Right atrium auricular region (tissue), 2 donors: ENCODE measurements at regions not wholly inside any gene's neighbourhood (a gene's known extent, or its start where the extent isn't known, plus 50 kb on each side); places are given as distances from the start of the nearest gene placed in this dataset.

Experiments
- DNase-seq: peaks from one replicate; pipeline ENCODE4 v3.0.0-alpha.2; 2019; ENCODE audit warnings: low spot score
- H3K27ac ChIP-seq, 2 donors: fragments of 200-600 bp; sonication (generic); 1 replicate in 1 of 2; 2 replicates in 1 of 2; pipeline ENCODE4 v1.5.1; 2016 to 2019
- H3K27me3 ChIP-seq, 2 donors: fragments of 200-600 bp; sonication (generic); one replicate each; pipeline versions ENCODE4 v1.5.1 to v1.6.0; 2017 to 2019
- H3K36me3 ChIP-seq: fragments of 200-600 bp; sonication (generic); one replicate; pipeline ENCODE4 v1.5.1; 2016
- H3K4me1 ChIP-seq, 2 donors: fragments of 200-600 bp; sonication (generic); one replicate each; pipeline versions ENCODE4 v1.5.1 to v1.6.0; 2017 to 2019
- H3K4me3 ChIP-seq, 2 donors: fragments of 200-600 bp; sonication (generic); 1 replicate in 1 of 2; 2 replicates in 1 of 2; pipeline ENCODE4 v1.5.1; 2017 to 2019; ENCODE audit warnings: mild to moderate bottlenecking in 1 of 2, moderate library complexity in 1 of 2
- H3K9me3 ChIP-seq, 2 donors: fragments of 200-600 bp; sonication (generic); one replicate each; pipeline ENCODE4 v1.5.1; 2019
- CTCF ChIP-seq, 2 donors: fragments of 200-600 bp; sonication (generic); IDR thresholded peaks; one replicate each; pipeline ENCODE4 v1.5.1; 2019; ENCODE audit warnings: antibody characterized with exemption in 2 of 2

DNA sequence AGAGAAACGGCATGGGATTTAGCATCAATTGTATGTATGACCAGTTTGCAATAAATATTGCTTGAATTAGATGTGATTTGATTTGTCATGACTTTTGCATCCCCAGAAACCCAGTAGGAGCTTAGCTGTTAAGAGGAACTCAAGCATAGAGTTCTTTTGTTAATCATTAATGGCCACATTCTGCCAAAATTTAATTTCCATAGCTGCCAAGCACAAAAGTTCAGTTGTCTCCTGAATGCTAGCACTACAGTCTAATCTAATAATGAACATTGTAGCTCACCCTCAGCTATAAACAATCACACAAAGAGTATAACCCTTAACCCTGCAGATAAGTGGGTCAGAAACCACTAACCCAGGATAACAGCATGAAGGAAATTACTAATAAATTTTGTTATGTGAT is 169.8 kb upstream of the GRAMD2B start:
- no peaks in the 10 kb centered on the region for H3K36me3 ChIP-seq
- H3K27me3 ChIP-seq, result no peaks in the 10 kb centered on the region
- H3K9me3 ChIP-seq, result peaks cover 4 to 11% of the 10 kb centered on the region in 2 donors
- DNase-seq, result no peak
- no peak for TF ChIP-seq CTCF (IDR thresholded peaks at IDR 0.05)
- no peak overlapping the region for H3K4me3 ChIP-seq
- H3K27ac ChIP-seq, result no peak overlapping the region
- no peaks in the 10 kb centered on the region for H3K4me1 ChIP-seq

GRCh38 chr5:126263591-126264184 is 159.5 kb upstream of the GRAMD2B start:
- H3K27ac ChIP-seq, result no peak overlapping the region
- no peak for DNase-seq
- peaks cover 0 to 7% of the 10 kb centered on the region in 2 donors for H3K9me3 ChIP-seq
- no peak for TF ChIP-seq CTCF (IDR thresholded peaks at IDR 0.05)
- H3K27me3 ChIP-seq, result no peaks in the 10 kb centered on the region
- no peaks in the 10 kb centered on the region for H3K36me3 ChIP-seq
- H3K4me1 ChIP-seq, result no peaks in the 10 kb centered on the region
- H3K4me3 ChIP-seq, result no peak overlapping the region

DNA sequence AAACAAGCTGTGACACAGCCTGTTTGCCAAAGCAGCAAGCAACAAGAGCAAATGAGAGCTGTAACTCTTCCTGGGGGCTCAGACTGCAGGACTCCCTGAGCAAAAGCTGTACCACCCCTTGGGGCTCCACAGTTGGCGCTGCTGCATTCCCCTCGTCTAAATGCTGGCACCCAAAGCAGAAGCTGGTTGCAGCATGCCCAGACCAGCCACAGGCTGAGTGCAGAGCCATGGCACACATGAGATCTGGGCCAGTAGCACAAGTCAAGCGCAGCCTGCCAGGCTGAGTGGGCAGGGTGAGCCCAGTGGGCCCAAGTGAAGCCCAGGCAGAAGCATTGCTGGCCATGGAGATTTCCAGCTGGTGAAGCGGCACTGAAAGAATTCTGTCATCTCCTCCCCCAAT is 157.3 kb upstream of the GRAMD2B start:
- Histone ChIP-seq H3K4me1 (no peaks in the 10 kb centered on the region), H3K9me3 (no peaks in the 10 kb centered on the region), H3K27ac (no peak overlapping the region), H3K27me3 (no peaks in the 10 kb centered on the region), H3K4me3 (no peak overlapping the region), H3K36me3 (no peaks in the 10 kb centered on the region)
- TF ChIP-seq CTCF (IDR thresholded peaks at IDR 0.05), result no peak
- DNase-seq, result no peak

GRCh38 chr5:126267438-126267837 is 155.8 kb upstream of the GRAMD2B start:
- no peak for DNase-seq
- Histone ChIP-seq H3K4me1 (no peaks in the 10 kb centered on the region), H3K27ac (no peak overlapping the region), H3K27me3 (no peaks in the 10 kb centered on the region), H3K9me3 (no peaks in the 10 kb centered on the region), H3K36me3 (no peaks in the 10 kb centered on the region), H3K4me3 (no peak overlapping the region)
- TF ChIP-seq CTCF (IDR thresholded peaks at IDR 0.05), result no peak

- no peaks in the 10 kb centered on the region for H3K9me3 ChIP-seq
- no peak for DNase-seq
- H3K27me3 ChIP-seq, result no peaks in the 10 kb centered on the region
- no peak for TF ChIP-seq CTCF (IDR thresholded peaks at IDR 0.05)
- no peaks in the 10 kb centered on the region for H3K4me1 ChIP-seq
- H3K27ac ChIP-seq, result no peak overlapping the region
- no peak overlapping the region for H3K4me3 ChIP-seq
- H3K36me3 ChIP-seq, result no peaks in the 10 kb centered on the region
These were observed 154.4 kb upstream of the GRAMD2B start for GRCh38 chr5:126268697-126269315.

DNA sequence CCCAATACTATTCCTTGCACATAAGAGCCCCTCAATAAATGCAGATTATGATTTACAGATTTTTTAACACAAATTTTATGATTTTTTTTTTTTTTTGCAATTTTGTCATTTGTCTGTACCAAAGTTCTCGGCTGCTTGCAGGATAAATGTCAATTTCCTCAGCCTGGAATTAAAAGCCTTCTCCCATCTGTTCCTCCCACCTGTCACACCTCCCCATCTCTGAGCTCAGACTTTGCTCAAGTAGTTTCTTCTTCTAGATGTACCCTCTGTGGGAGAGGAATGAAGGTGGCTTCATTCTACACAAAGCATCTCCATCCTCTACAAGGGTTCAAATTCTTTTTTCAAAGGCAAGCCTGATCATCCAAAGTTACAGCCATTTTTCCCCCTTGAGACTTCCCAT is 153.7 kb upstream of the GRAMD2B start:
- H3K27ac ChIP-seq, result no peak overlapping the region
- no peak for DNase-seq
- no peaks in the 10 kb centered on the region for H3K36me3 ChIP-seq
- no peaks in the 10 kb centered on the region for H3K4me1 ChIP-seq
- no peaks in the 10 kb centered on the region for H3K9me3 ChIP-seq
- H3K27me3 ChIP-seq, result no peaks in the 10 kb centered on the region
- H3K4me3 ChIP-seq, result no peak overlapping the region
- TF ChIP-seq CTCF (IDR thresholded peaks at IDR 0.05), result no peak
